HG02798 (cell line): ENCODE measurements at regions not wholly inside any gene's neighbourhood (a gene's known extent, or its start where the extent isn't known, plus 50 kb on each side); places are given as distances from the start of the nearest gene placed in this dataset.

Source experiments
- ATAC-seq: cut with Tn5 transposase; IDR thresholded peaks from one replicate; pipeline ENCODE4 v1.9.1; 2021; ENCODE audit warnings: mild to moderate bottlenecking; ENCODE audit not compliant: unreplicated experiment, poor library complexity

- no peak for ATAC-seq
These were observed 137.0 kb upstream of the DPT start for GRCh38 chr1:168865850-168866620.

- ATAC-seq, result no peak
These were observed 139.1 kb upstream of the DPT start for GRCh38 chr1:168867941-168868634.

GRCh38 chr1:168871531-168871930, 142.5 kb upstream of the DPT start:
- ATAC-seq, result no peak

- no peak for ATAC-seq
These were observed 146.8 kb upstream of the DPT start for GRCh38 chr1:168875831-168876230.

GRCh38 chr1:168876830-168877229, 147.8 kb upstream of the DPT start:
- no peak for ATAC-seq

- ATAC-seq, result no peak
These were observed 151.1 kb upstream of the DPT start for GRCh38 chr1:168879896-168880734.

GRCh38 chr1:168881656-168882260, 152.8 kb upstream of the DPT start:
- ATAC-seq, result no peak

- ATAC-seq, result no peak
These were observed 158.4 kb upstream of the DPT start for GRCh38 chr1:168887381-168887780.

GRCh38 chr1:168888418-168888817, 159.4 kb upstream of the DPT start:
- ATAC-seq, result no peak

- ATAC-seq, result no peak
These were observed 163.9 kb upstream of the DPT start for GRCh38 chr1:168892931-168893330.

GRCh38 chr1:168893359-168893801, 164.4 kb upstream of the DPT start:
- ATAC-seq, result no peak

- no peak for ATAC-seq
These were observed 165.4 kb upstream of the DPT start for GRCh38 chr1:168894397-168894903.

- ATAC-seq, result no peak
These were observed 168.2 kb upstream of the DPT start for GRCh38 chr1:168897249-168897648.

- no peak for ATAC-seq
These were observed 174.3 kb upstream of the DPT start for GRCh38 chr1:168903237-168903830.

- ATAC-seq, result no peak
These were observed 176.6 kb upstream of the DPT start for GRCh38 chr1:168905633-168906032.

GRCh38 chr1:168906367-168906766, 177.4 kb upstream of the DPT start:
- no peak for ATAC-seq

- ATAC-seq, result no peak
These were observed 178.0 kb upstream of the DPT start for GRCh38 chr1:168907053-168907452.

- ATAC-seq, result no peak
These were observed 178.9 kb upstream of the DPT start for GRCh38 chr1:168907786-168908348.

- ATAC-seq, result no peak
These were observed 181.4 kb upstream of the DPT start for GRCh38 chr1:168910403-168910802.

GRCh38 chr1:168911370-168911769, 182.4 kb upstream of the DPT start:
- ATAC-seq, result no peak
